CD14-positive monocyte (primary cell): ENCODE measurements at regions not wholly inside any gene's neighbourhood (a gene's known extent, or its start where the extent isn't known, plus 50 kb on each side); places are given as distances from the start of the nearest gene placed in this dataset.

ENCODE experiments used
- DNase-seq, 3 donors: peaks; one replicate each; pipeline ENCODE4 v3.0.0-alpha.2; 2011 to 2022
- H2AFZ ChIP-seq: 2 replicates; pipeline ENCODE4 v1.6.0; 2012; ENCODE audit warnings: mild to moderate bottlenecking, low read depth, low read length, inconsistent platforms; ENCODE audit not compliant: insufficient read depth, poor library complexity, severe bottlenecking
- H3K27ac ChIP-seq, 2 donors: 1 replicate in 1 of 2; 2 replicates in 1 of 2; pipeline ENCODE4 v1.5.1; 2012 to 2013; ENCODE audit warnings: low read length in 2 of 2, control low read depth in 1 of 2, inconsistent platforms in 1 of 2, low read depth in 1 of 2, mild to moderate bottlenecking in 1 of 2
- H3K27me3 ChIP-seq, 2 donors: one replicate each; pipeline versions ENCODE4 v1.6.0 to v1.6.1; 2011 to 2013; ENCODE audit warnings: low read length in 2 of 2; ENCODE audit not compliant: control insufficient read depth in 2 of 2, insufficient read depth in 2 of 2
- H3K36me3 ChIP-seq, 2 donors: replicated peaks in 1 of 2; 1 replicate in 1 of 2; 2 replicates in 1 of 2; pipeline versions ENCODE4 v1.5.1 to v1.6.1; 2012 to 2013; ENCODE audit warnings: low read length in 2 of 2, control low read depth in 1 of 2, inconsistent platforms in 1 of 2, mild to moderate bottlenecking in 1 of 2; ENCODE audit not compliant: insufficient read depth in 2 of 2, control insufficient read depth in 1 of 2
- H3K4me1 ChIP-seq, 2 donors: 1 replicate in 1 of 2; 2 replicates in 1 of 2; pipeline versions ENCODE4 v1.5.1 to v1.6.1; 2012 to 2013; ENCODE audit warnings: low read length in 2 of 2, control low read depth in 1 of 2, inconsistent platforms in 1 of 2, mild to moderate bottlenecking in 1 of 2, moderate library complexity in 1 of 2; ENCODE audit not compliant: insufficient read depth in 2 of 2, control insufficient read depth in 1 of 2
- H3K4me2 ChIP-seq: replicated peaks from 2 replicates; pipeline ENCODE3; 2012; ENCODE audit warnings: low read length, moderate library complexity, mild to moderate bottlenecking; ENCODE audit not compliant: poor library complexity, severe bottlenecking; ENCODE audit errors: extremely low read depth
- H3K4me3 ChIP-seq, 3 experiments: fragments of 200-600 bp in 1 of 3; sonication (generic) in 1 of 3; replicated peaks in 1 of 3; 1 replicate in 2 of 3; 2 replicates in 1 of 3; pipeline ENCODE4 v1.5.1; 2011 to 2013; ENCODE audit warnings: low read length in 3 of 3, mild to moderate bottlenecking in 3 of 3, control low read depth in 2 of 3, low read depth in 2 of 3, inconsistent platforms in 1 of 3, moderate library complexity in 1 of 3
- H3K79me2 ChIP-seq: 2 replicates; pipeline ENCODE4 v1.6.0; 2012; ENCODE audit warnings: mild to moderate bottlenecking, control low read depth, inconsistent platforms, low read length, moderate library complexity; ENCODE audit not compliant: insufficient read depth
- H3K9ac ChIP-seq: 2 replicates; pipeline ENCODE4 v1.6.0; 2017; ENCODE audit warnings: low read length, mild to moderate bottlenecking; ENCODE audit not compliant: insufficient read depth, poor library complexity, severe bottlenecking
- H3K9me3 ChIP-seq, 2 donors: replicated peaks in 1 of 2; 1 replicate in 1 of 2; 2 replicates in 1 of 2; pipeline versions ENCODE4 v1.5.1 to v1.6.1; 2012 to 2013; ENCODE audit warnings: low read length in 2 of 2, control low read depth in 1 of 2; ENCODE audit not compliant: control insufficient read depth in 1 of 2, insufficient read depth in 1 of 2
- H4K20me1 ChIP-seq: 2 replicates; pipeline ENCODE4 v1.6.0; 2012; ENCODE audit warnings: mild to moderate bottlenecking, low read length, control low read depth, moderate library complexity; ENCODE audit not compliant: insufficient read depth
- H3K27ac Mint-ChIP-seq, 7 donors: one replicate each; pipeline ENCODE4 v1.8.0; 2020; ENCODE audit warnings: mild to moderate bottlenecking in 7 of 7, mixed read lengths in 7 of 7, moderate library complexity in 6 of 7, inconsistent platforms in 2 of 7
- H3K27me3 Mint-ChIP-seq, 3 donors: one replicate each; pipeline ENCODE4 v1.8.0; 2021 to 2022; ENCODE audit warnings: low read depth in 3 of 3, mild to moderate bottlenecking in 3 of 3, mixed read lengths in 3 of 3, moderate library complexity in 3 of 3, inconsistent platforms in 1 of 3
- H3K36me3 Mint-ChIP-seq, 2 donors: one replicate each; pipeline ENCODE4 v1.8.0; 2020; ENCODE audit warnings: mixed read lengths in 2 of 2, inconsistent platforms in 1 of 2, mild to moderate bottlenecking in 1 of 2
- H3K4me1 Mint-ChIP-seq: one replicate; pipeline ENCODE4 v1.8.0; 2020; ENCODE audit warnings: mild to moderate bottlenecking, mixed read lengths
- H3K4me3 Mint-ChIP-seq, 2 donors: one replicate each; pipeline ENCODE4 v1.8.0; 2020; ENCODE audit warnings: mild to moderate bottlenecking in 2 of 2, mixed read lengths in 2 of 2, moderate library complexity in 1 of 2
- H3K9me3 Mint-ChIP-seq, 7 donors: one replicate each; pipeline ENCODE4 v1.8.0; 2020 to 2022; ENCODE audit warnings: mixed read lengths in 7 of 7, mild to moderate bottlenecking in 6 of 7, moderate library complexity in 6 of 7, inconsistent platforms in 2 of 7
- CTCF ChIP-seq: fragments of 200-600 bp; IDR thresholded peaks from one replicate; pipeline ENCODE4 v1.8.0; 2022; ENCODE audit warnings: antibody characterized with exemption, mild to moderate bottlenecking
- WGBS: methylation state at CpG from one replicate; pipeline ENCODE4 v1.1.5; 2013; ENCODE audit warnings: missing lambda C conversion rate; ENCODE audit not compliant: insufficient coverage; 5-methylcytosine and 5-hydroxymethylcytosine counted together
- intact Hi-C, 2 donors: fragments of 100-400 bp; cut with micrococcal nuclease; formaldehyde crosslinking; loops; one replicate each; pipeline versions ENCODE4 v1.15.0 to v1.15.1; 2023

- Mint-ChIP-seq H3K27ac (no peak overlapping the region), H3K27me3 (peaks cover 0 to 1% (median 0%) of the 10 kb centered on the region in 3 donors), H3K4me3 (no peak overlapping the region), H3K9me3 (peaks cover 0 to 12% (median 8%) of the 10 kb centered on the region in 7 donors), H3K4me1 (no peaks in the 10 kb centered on the region), H3K36me3 (no peaks in the 10 kb centered on the region)
- no peaks in the 10 kb centered on the region for H4K20me1 ChIP-seq
- H3K36me3 ChIP-seq = no peaks in the 10 kb centered on the region
- 76% methylated on average over 4 of the region's 4 CpGs for WGBS
- no peak overlapping the region for H3K27ac ChIP-seq
- H3K4me2 ChIP-seq = no peak overlapping the region
- DNase-seq = no peak
- H3K9me3 ChIP-seq = peaks cover 0 to 4% of the 10 kb centered on the region in 2 donors
- H3K9ac ChIP-seq = no peak overlapping the region
- intact Hi-C loops = no loop called here
- no peak overlapping the region for H3K4me3 ChIP-seq
- no peaks in the 10 kb centered on the region for H3K79me2 ChIP-seq
- no peaks in the 10 kb centered on the region for H3K4me1 ChIP-seq
- H2AFZ ChIP-seq = no peak overlapping the region
- no peaks in the 10 kb centered on the region for H3K27me3 ChIP-seq
- TF ChIP-seq CTCF = no peak
These were observed 170.3 kb downstream of the CAPZA3 start for GRCh38 chr12:18908191-18908590.

- no peak overlapping the region for H3K27ac ChIP-seq
- H3K27me3 ChIP-seq = no peaks in the 10 kb centered on the region
- WGBS = 100% methylated on average over 1 of the region's 1 CpG
- H3K36me3 ChIP-seq = no peaks in the 10 kb centered on the region
- intact Hi-C loops = no loop called here
- H3K9ac ChIP-seq = no peak overlapping the region
- no peaks in the 10 kb centered on the region for H4K20me1 ChIP-seq
- H3K9me3 Mint-ChIP-seq = peaks cover 0 to 4% (median under 1%) of the 10 kb centered on the region in 7 donors
- no peak overlapping the region for H3K4me3 ChIP-seq
- H3K9me3 ChIP-seq = no peaks in the 10 kb centered on the region
- no peaks in the 10 kb centered on the region for H3K79me2 ChIP-seq
- H3K4me1 Mint-ChIP-seq = no peaks in the 10 kb centered on the region
- H3K36me3 Mint-ChIP-seq = no peaks in the 10 kb centered on the region
- no peak overlapping the region for H3K4me2 ChIP-seq
- TF ChIP-seq CTCF = no peak
- no peak overlapping the region for H3K27ac Mint-ChIP-seq
- no peaks in the 10 kb centered on the region for H3K4me1 ChIP-seq
- peaks cover 0 to 1% (median 0%) of the 10 kb centered on the region in 3 donors for H3K27me3 Mint-ChIP-seq
- H2AFZ ChIP-seq = no peak overlapping the region
- H3K4me3 Mint-ChIP-seq = no peak overlapping the region
- DNase-seq = no peak
These were observed 182.1 kb downstream of the CAPZA3 start for GRCh38 chr12:18919871-18920511.
